K562 (cell line): ENCODE measurements at regions not wholly inside any gene's neighbourhood (a gene's known extent, or its start where the extent isn't known, plus 50 kb on each side); places are given as distances from the start of the nearest gene placed in this dataset.
A peak's percentile ranks its signal among the peaks of the same experiment; 100 is the strongest.

ENCODE experiments used
- ARID4B ChIP-seq: sonication (generic); formaldehyde crosslinking; IDR thresholded peaks from 2 replicates; pipeline ENCODE4 v1.8.0; 2022; ENCODE audit warnings: mild to moderate bottlenecking, missing genetic modification reagents
- CHD2 ChIP-seq: IDR thresholded peaks from 2 replicates; pipeline ENCODE4 v1.6.1; 2011; ENCODE audit warnings: low read depth, low read length
- E2F1 ChIP-seq: sonication (generic); formaldehyde crosslinking; IDR thresholded peaks from 2 replicates; pipeline ENCODE4 v1.8.1; 2023; ENCODE audit warnings: mild to moderate bottlenecking, missing genetic modification reagents, moderate library complexity
- ETV5 ChIP-seq: sonication (generic); formaldehyde crosslinking; IDR thresholded peaks from 2 replicates; pipeline ENCODE4 v1.4.0; 2020; ENCODE audit warnings: low read depth, mild to moderate bottlenecking, missing genetic modification reagents
- HEY1 ChIP-seq: fragments of 250-450 bp; sonication (Bioruptor Pico); IDR thresholded peaks from 2 replicates; pipeline ENCODE4 v1.5.0; 2020; ENCODE audit warnings: mild to moderate bottlenecking, moderate library complexity, borderline replicate concordance
- MCM3 ChIP-seq: fragments of 450-650 bp; IDR thresholded peaks from 2 replicates; pipeline ENCODE4 v1.6.1; 2016
- NFATC3 ChIP-seq: fragments of 450-650 bp; IDR thresholded peaks from 2 replicates; pipeline ENCODE4 v1.6.1; 2017; ENCODE audit warnings: mild to moderate bottlenecking
- PHB ChIP-seq: fragments of 250-450 bp; sonication (Bioruptor Pico); IDR thresholded peaks from 2 replicates; pipeline ENCODE4 v1.5.0; 2021
- RBM17 ChIP-seq: fragments of 200-400 bp; formaldehyde crosslinking; IDR thresholded peaks from 2 replicates; pipeline ENCODE4 v1.6.1; 2017; ENCODE audit warnings: low read depth, mild to moderate bottlenecking, low read length, borderline replicate concordance
- RNF2 ChIP-seq: sonication (generic); IDR thresholded peaks from 2 replicates; pipeline ENCODE4 v1.6.1; 2016
- TAF1 ChIP-seq: IDR thresholded peaks from 2 replicates; pipeline ENCODE4 v1.6.1; 2011; ENCODE audit warnings: mild to moderate bottlenecking, low read length, moderate library complexity; ENCODE audit not compliant: insufficient read depth, control insufficient read depth, severe bottlenecking; ENCODE audit errors: extremely low read depth
- ZBTB11 ChIP-seq, 3 experiments: fragments of 200-800 bp in 1 of 3; fragments of 250-450 bp in 1 of 3; fragments of 450-650 bp in 1 of 3; sonication (Bioruptor Pico) in 1 of 3; sonication (Bioruptor generic) in 1 of 3; formaldehyde crosslinking in 1 of 3; IDR thresholded peaks; 2 replicates each; pipeline versions ENCODE4 v1.6.1 to v1.8.0; 2016 to 2022; ENCODE audit warnings: mild to moderate bottlenecking in 2 of 3, missing genetic modification characterization in 2 of 3, missing compliant biosample characterization in 1 of 3, moderate library complexity in 1 of 3
- ZFP36 ChIP-seq: fragments of 150-350 bp; IDR thresholded peaks from 2 replicates; pipeline ENCODE4 v1.6.1; 2018; ENCODE audit warnings: low read length, low read depth; ENCODE audit not compliant: partially characterized antibody
- ZFX ChIP-seq: sonication (generic); formaldehyde crosslinking; IDR thresholded peaks from 2 replicates; pipeline ENCODE4 v1.8.0; 2022; ENCODE audit warnings: mild to moderate bottlenecking, missing genetic modification reagents, moderate library complexity
- ZNF766 ChIP-seq: fragments of 200-800 bp; sonication (Bioruptor generic); conservative IDR thresholded peaks from 2 replicates; pipeline ENCODE4 v1.6.1; 2016; ENCODE audit warnings: missing genetic modification characterization, missing compliant biosample characterization
- TF ChIP-seq, protein P1 (sequence below), 2 experiments: fragments of 450-650 bp; conservative IDR thresholded peaks; 2 replicates each; pipeline ENCODE4 v1.6.1; 2017; ENCODE audit warnings: mild to moderate bottlenecking in 2 of 2, moderate library complexity in 2 of 2

DNA sequence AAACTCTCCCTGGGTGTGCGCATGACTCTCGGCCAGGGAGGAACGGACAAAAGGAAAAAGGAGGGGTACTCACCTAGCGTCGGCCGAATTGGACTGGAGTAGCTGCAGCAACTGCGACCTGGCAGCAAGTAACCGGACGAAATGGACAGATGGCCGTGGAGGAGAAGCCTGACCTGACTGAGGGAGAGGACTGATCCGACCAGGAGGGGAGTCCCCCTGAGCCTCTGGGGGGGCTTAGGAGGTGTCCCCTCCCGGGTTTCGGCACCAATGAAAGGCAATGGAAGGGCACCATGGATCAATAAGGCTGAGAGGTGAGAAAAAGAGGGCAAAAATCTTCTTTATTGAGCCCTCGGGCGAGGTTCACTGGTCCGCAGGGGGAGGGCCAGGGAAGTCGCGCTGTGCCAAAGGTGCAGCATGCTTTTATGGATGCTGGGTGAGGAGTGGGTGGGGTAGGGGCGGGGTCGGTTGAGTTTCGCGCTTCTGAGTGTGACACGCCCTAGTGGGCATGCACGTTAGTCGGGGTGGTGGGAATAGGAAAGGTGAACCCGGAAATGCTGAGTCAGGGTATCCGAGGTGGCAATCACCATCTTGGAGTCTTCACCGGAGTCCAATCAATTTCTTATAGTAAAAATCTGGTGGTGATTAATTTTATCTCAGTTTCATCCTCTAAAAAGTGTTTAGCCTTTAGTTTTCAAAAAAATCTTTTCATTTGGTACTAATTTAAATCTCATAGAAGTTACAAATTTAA, 638.5 kb upstream of the DPP6 start (continued):
- TF ChIP-seq ARID4B (CRISPR knock-in tag) (no peak), TAF1 (peak; percentile 91), ZBTB11 (CRISPR knock-in tag; IDR thresholded peaks at IDR 0.05) (no peak), ZFP36 (no peak), NFATC3 (0 out of 2 replicates have a peak, but pooled peaks have one; percentile 56), PHB (no peak), RBM17 (no peak), ETV5 (CRISPR knock-in tag) (no peak), E2F1 (CRISPR knock-in tag) (0 out of 2 replicates have a peak, but pooled peaks have one; percentile 70), HEY1 (CRISPR knock-in tag) (0 out of 2 replicates have a peak, but pooled peaks have one; percentile 50), MCM3 (no peak), CHD2 (no peak; the same call in 1 of the 2 replicates), ZNF766 (CRISPR knock-in tag) (peak; percentile 78), RNF2 (peak; percentile 81; the same call in 1 of the 2 replicates), ZFX (no peak; the same call in 1 of the 2 replicates)
- TF ChIP-seq, protein P1, sequence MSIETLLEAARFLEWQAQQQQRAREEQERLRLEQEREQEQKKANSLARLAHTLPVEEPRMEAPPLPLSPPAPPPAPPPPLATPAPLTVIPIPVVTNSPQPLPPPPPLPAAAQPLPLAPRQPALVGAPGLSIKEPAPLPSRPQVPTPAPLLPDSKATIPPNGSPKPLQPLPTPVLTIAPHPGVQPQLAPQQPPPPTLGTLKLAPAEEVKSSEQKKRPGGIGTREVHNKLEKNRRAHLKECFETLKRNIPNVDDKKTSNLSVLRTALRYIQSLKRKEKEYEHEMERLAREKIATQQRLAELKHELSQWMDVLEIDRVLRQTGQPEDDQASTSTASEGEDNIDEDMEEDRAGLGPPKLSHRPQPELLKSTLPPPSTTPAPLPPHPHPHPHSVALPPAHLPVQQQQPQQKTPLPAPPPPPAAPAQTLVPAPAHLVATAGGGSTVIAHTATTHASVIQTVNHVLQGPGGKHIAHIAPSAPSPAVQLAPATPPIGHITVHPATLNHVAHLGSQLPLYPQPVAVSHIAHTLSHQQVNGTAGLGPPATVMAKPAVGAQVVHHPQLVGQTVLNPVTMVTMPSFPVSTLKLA (conservative IDR thresholded peaks at IDR 0.05) = peak; percentile 57 to 61
